B cell (primary cell): ENCODE measurements at regions not wholly inside any gene's neighbourhood (a gene's known extent, or its start where the extent isn't known, plus 50 kb on each side); places are given as distances from the start of the nearest gene placed in this dataset.

Experiments used
- ATAC-seq: fragments of 200-7000 bp; cut with Tn5 transposase; one replicate; pipeline ENCODE4 v1.10.0; 2021; ENCODE audit warnings: low read depth, mild to moderate bottlenecking, moderate number of reproducible peaks, moderate library complexity
- CTCF ChIA-PET: fragments of 350-600 bp; sonication (Branson Sonifier 250); formaldehyde crosslinking; loops from one replicate; lab custom pipeline; 2021; ENCODE audit warnings: antibody characterized with exemption, inconsistent platforms; lab: Charles Lee
- POLR2A ChIA-PET: fragments of 350-600 bp; sonication (Branson Sonifier 250); formaldehyde crosslinking; loops from one replicate; lab custom pipeline; 2021; ENCODE audit warnings: antibody characterized with exemption; lab: Charles Lee
- DNase-seq: peaks from one replicate; pipeline ENCODE4 v3.0.0; 2013
- H2AFZ ChIP-seq: 2 replicates; pipeline ENCODE4 v1.6.1; 2012; ENCODE audit warnings: mild to moderate bottlenecking, low read depth, low read length; ENCODE audit not compliant: insufficient read depth, poor library complexity, severe bottlenecking
- H3K27ac ChIP-seq, 2 donors: 1 replicate in 1 of 2; 2 replicates in 1 of 2; pipeline ENCODE4 v1.5.1; 2012 to 2013; ENCODE audit warnings: low read length in 2 of 2, mild to moderate bottlenecking in 2 of 2, moderate library complexity in 1 of 2
- H3K27me3 ChIP-seq, 4 experiments: fragments of 200-600 bp in 1 of 4; sonication (generic) in 1 of 4; replicated peaks in 1 of 4; 1 replicate in 2 of 4; 2 replicates in 2 of 4; pipeline versions ENCODE4 v1.6.1 to v1.7.0; 2013 to 2016; ENCODE audit warnings: low read length in 3 of 4, mild to moderate bottlenecking in 2 of 4, mixed read lengths in 1 of 4, moderate library complexity in 1 of 4; ENCODE audit not compliant: insufficient read depth in 4 of 4, control insufficient read depth in 3 of 4; ENCODE audit errors: control extremely low read depth in 1 of 4
- H3K36me3 ChIP-seq, 2 experiments: replicated peaks in 1 of 2; 1 replicate in 1 of 2; 2 replicates in 1 of 2; pipeline versions ENCODE4 v1.6.1 to v1.7.1; 2013; ENCODE audit warnings: low read length in 1 of 2; ENCODE audit not compliant: insufficient read depth in 2 of 2, control insufficient read depth in 1 of 2; ENCODE audit errors: control extremely low read depth in 1 of 2, extremely low read depth in 1 of 2
- H3K4me1 ChIP-seq, 2 donors: fragments of 200-600 bp in 1 of 2; sonication (generic) in 1 of 2; 1 replicate in 1 of 2; 2 replicates in 1 of 2; pipeline versions ENCODE4 v1.5.1 to v1.6.1; 2013 to 2017; ENCODE audit warnings: low read length in 2 of 2; ENCODE audit not compliant: control insufficient read depth in 2 of 2, insufficient read depth in 2 of 2
- H3K4me2 ChIP-seq: replicated peaks from 2 replicates; pipeline ENCODE3; 2012; ENCODE audit warnings: mild to moderate bottlenecking, low read depth, low read length; ENCODE audit not compliant: poor library complexity, severe bottlenecking
- H3K4me3 ChIP-seq, 5 experiments: fragments of 200-600 bp in 1 of 5; sonication (generic) in 1 of 5; 1 replicate in 3 of 5; 2 replicates in 2 of 5; pipeline versions ENCODE4 v1.5.1 to v1.7.0; 2011 to 2016; ENCODE audit warnings: low read length in 4 of 5, mild to moderate bottlenecking in 4 of 5, low read depth in 2 of 5, control low read depth in 1 of 5, moderate library complexity in 1 of 5; ENCODE audit not compliant: insufficient read depth in 1 of 5; ENCODE audit errors: control extremely low read depth in 1 of 5, extremely low read depth in 1 of 5
- H3K79me2 ChIP-seq: fragments of 200-600 bp; sonication (generic); one replicate; pipeline ENCODE4 v1.6.0; 2016; ENCODE audit warnings: low read length; ENCODE audit not compliant: control insufficient read depth, insufficient read depth
- H3K9ac ChIP-seq: fragments of 200-600 bp; sonication (generic); 2 replicates; pipeline ENCODE4 v1.6.1; 2017; ENCODE audit warnings: mild to moderate bottlenecking, low read length, moderate library complexity
- H3K9me3 ChIP-seq, 3 donors: one replicate each; pipeline versions ENCODE4 v1.6.1 to v1.7.1; 2013; ENCODE audit warnings: low read length in 2 of 3; ENCODE audit not compliant: control insufficient read depth in 2 of 3, insufficient read depth in 1 of 3; ENCODE audit errors: control extremely low read depth in 1 of 3
- H4K20me1 ChIP-seq: 2 replicates; pipeline ENCODE4 v1.6.0; 2012; ENCODE audit warnings: mild to moderate bottlenecking, low read length; ENCODE audit not compliant: insufficient read depth, control insufficient read depth, poor library complexity, severe bottlenecking
- H3K27ac Mint-ChIP-seq: one replicate; pipeline ENCODE4 v1.8.0; 2021; ENCODE audit warnings: mixed read lengths
- H3K27me3 Mint-ChIP-seq: one replicate; pipeline ENCODE4 v1.8.0; 2021; ENCODE audit warnings: mixed read lengths
- H3K4me1 Mint-ChIP-seq: one replicate; pipeline ENCODE4 v1.8.0; 2021; ENCODE audit warnings: mixed read lengths
- H3K4me3 Mint-ChIP-seq: one replicate; pipeline ENCODE4 v1.8.0; 2021; ENCODE audit warnings: mixed read lengths
- H3K9me3 Mint-ChIP-seq: one replicate; pipeline ENCODE4 v1.8.0; 2022; ENCODE audit warnings: mixed read lengths; ENCODE audit not compliant: insufficient read depth
- CTCF ChIP-seq: fragments of 200-600 bp; IDR thresholded peaks from one replicate; pipeline ENCODE4 v1.8.0; 2022; ENCODE audit warnings: antibody characterized with exemption, mild to moderate bottlenecking
- EZH2 ChIP-seq: IDR thresholded peaks from 2 replicates; pipeline ENCODE4 v1.6.1; 2012; ENCODE audit warnings: borderline replicate concordance, low read depth, mild to moderate bottlenecking, moderate library complexity, low read length; ENCODE audit not compliant: insufficient read depth, poor library complexity, severe bottlenecking
- WGBS: methylation state at CpG from one replicate; pipeline ENCODE4 v1.1.5; 2013; ENCODE audit warnings: missing lambda C conversion rate; ENCODE audit not compliant: insufficient coverage; 5-methylcytosine and 5-hydroxymethylcytosine counted together
- intact Hi-C: fragments of 100-400 bp; cut with micrococcal nuclease; formaldehyde crosslinking; loops from one replicate; pipeline ENCODE4 v1.10.0; 2022

GRCh38 chr12:71303199-71303598, 136.4 kb upstream of the LGR5 start:
- Histone ChIP-seq H3K4me1 (no peaks in the 10 kb centered on the region), H3K79me2 (no peaks in the 10 kb centered on the region), H3K27me3 (no peaks in the 10 kb centered on the region), H3K9ac (no peak overlapping the region), H3K4me2 (no peak overlapping the region), H4K20me1 (no peaks in the 10 kb centered on the region), H3K27ac (no peak overlapping the region), H2AFZ (no peak overlapping the region), H3K4me3 (no peak overlapping the region), H3K9me3 (no peaks in the 10 kb centered on the region), H3K36me3 (no peaks in the 10 kb centered on the region)
- no peaks in the 10 kb centered on the region for H3K4me1 Mint-ChIP-seq
- TF ChIP-seq CTCF (no peak), EZH2 (no peak)
- H3K9me3 Mint-ChIP-seq: no peaks in the 10 kb centered on the region
- ChIA-PET CTCF (no interaction called here), POLR2A (no interaction called here)
- no peak overlapping the region for H3K27ac Mint-ChIP-seq
- ATAC-seq: no peak
- DNase-seq: no peak
- intact Hi-C loops: no loop called here
- H3K27me3 Mint-ChIP-seq: peaks cover 4% of the 10 kb centered on the region
- H3K4me3 Mint-ChIP-seq: no peak overlapping the region

- POLR2A ChIA-PET: no interaction called here
- no peak overlapping the region for H3K9ac ChIP-seq
- no peak overlapping the region for H3K4me3 ChIP-seq
- H3K4me1 ChIP-seq: no peaks in the 10 kb centered on the region
- no peak overlapping the region for H3K4me3 Mint-ChIP-seq
- H3K36me3 ChIP-seq: no peaks in the 10 kb centered on the region
- DNase-seq (no peak), ATAC-seq (no peak)
- TF ChIP-seq EZH2 (no peak), CTCF (no peak)
- intact Hi-C loops: no loop called here
- no peak overlapping the region for H3K27ac ChIP-seq
- no peaks in the 10 kb centered on the region for H3K27me3 ChIP-seq
- H3K9me3 Mint-ChIP-seq: no peaks in the 10 kb centered on the region
- H3K4me2 ChIP-seq: no peak overlapping the region
- CTCF ChIA-PET: no interaction called here
- no peak overlapping the region for H2AFZ ChIP-seq
- no CpG with 5 or more reads among the region's 4 CpGs for WGBS
- no peaks in the 10 kb centered on the region for H4K20me1 ChIP-seq
- H3K4me1 Mint-ChIP-seq: no peaks in the 10 kb centered on the region
- H3K79me2 ChIP-seq: no peaks in the 10 kb centered on the region
- H3K9me3 ChIP-seq: no peaks in the 10 kb centered on the region
- H3K27me3 Mint-ChIP-seq: peaks cover 4% of the 10 kb centered on the region
- H3K27ac Mint-ChIP-seq: no peak overlapping the region
Measured at GRCh38 chr12:71300772-71301675, 138.6 kb upstream of the LGR5 start.
